Ovary (tissue), 7 donors: ENCODE measurements at regions not wholly inside any gene's neighbourhood (a gene's known extent, or its start where the extent isn't known, plus 50 kb on each side); places are given as distances from the start of the nearest gene placed in this dataset.

Source experiments
- DNase-seq, 5 donors: peaks; one replicate each; pipeline ENCODE4 v3.0.0-alpha.2; 2019 to 2020
- H3K27ac ChIP-seq, 2 donors: fragments of 200-600 bp; one replicate each; pipeline versions ENCODE4 v1.5.1 to v1.8.0; 2019 to 2022
- H3K27me3 ChIP-seq: fragments of 200-600 bp; one replicate; pipeline ENCODE4 v1.8.0; 2022
- H3K36me3 ChIP-seq: fragments of 200-600 bp; sonication (generic); one replicate; pipeline ENCODE4 v1.5.1; 2019
- H3K4me1 ChIP-seq: one replicate; pipeline ENCODE4 v1.8.1; 2013; ENCODE audit warnings: mild to moderate bottlenecking, moderate library complexity; ENCODE audit not compliant: insufficient read depth
- H3K4me3 ChIP-seq: fragments of 200-600 bp; sonication (generic); one replicate; pipeline ENCODE4 v1.5.1; 2017
- H3K9me3 ChIP-seq, 2 donors: fragments of 200-600 bp in 1 of 2; sonication (generic) in 1 of 2; one replicate each; pipeline versions ENCODE4 v1.5.1 to v1.8.1; 2013 to 2019; ENCODE audit warnings: mild to moderate bottlenecking in 1 of 2, moderate library complexity in 1 of 2
- EP300 ChIP-seq: sonication (generic); formaldehyde crosslinking; IDR thresholded peaks from one replicate; pipeline ENCODE4 v1.6.1; 2017; ENCODE audit warnings: antibody characterized with exemption
- POLR2A ChIP-seq: fragments of 450-650 bp; IDR thresholded peaks from one replicate; pipeline ENCODE4 v1.6.1; 2017; ENCODE audit warnings: antibody characterized with exemption, mild to moderate bottlenecking, moderate library complexity
- WGBS, 3 donors: extraction: QIAGEN DNeasy Blood & Tissue Kit in 1 of 3; methylation state at CpG; one replicate each; pipeline versions ENCODE4 v1.1.5 to v1.1.7; 2013 to 2017; 5-methylcytosine and 5-hydroxymethylcytosine counted together
- intact Hi-C, 4 donors: fragments of 100-400 bp; cut with DNase I; formaldehyde crosslinking; loops; one replicate each; pipeline versions ENCODE4 v1.11.0 to v1.15.1; 2022 to 2023
- TF ChIP-seq, protein P1 (sequence below), 3 donors: fragments of 450-650 bp in 2 of 3; fragments of 200-600 bp in 1 of 3; IDR thresholded peaks; one replicate each; pipeline versions ENCODE4 v1.5.1 to v1.8.0; 2016 to 2022; ENCODE audit warnings: antibody characterized with exemption in 3 of 3, mild to moderate bottlenecking in 1 of 3
- donor health status: DM: no; HTN: no; CAD: no; lungs with moderate emphysema.
- donor health status: DM: no; HTN: no; CAD: no.
- donor health status: Bipolar disorder and iron deficiency.
- donor health status: DM: no; HTN: no; CAD: no.
- donor health status: DM: yes; HTN: yes; CAD: no.

DNA sequence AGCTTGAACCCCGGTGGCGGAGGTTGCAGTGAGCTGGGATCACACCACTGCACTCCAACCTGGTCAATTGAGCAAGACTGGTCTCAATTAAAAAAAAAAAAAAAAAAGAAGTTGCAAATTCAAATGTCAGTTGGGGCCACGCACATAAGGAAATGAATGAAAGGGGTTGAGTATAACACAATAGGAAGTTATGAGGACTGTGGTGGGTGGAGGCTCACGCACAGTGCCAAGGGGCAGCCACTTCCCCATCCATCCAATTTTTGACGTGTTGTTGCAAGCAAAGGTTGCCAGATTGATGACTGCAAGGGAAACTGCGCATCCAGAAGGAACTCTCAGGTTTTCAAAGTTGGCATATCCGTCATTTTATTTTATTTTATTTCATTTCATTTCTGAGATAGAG lies 532.2 kb downstream of the NTRK3 start:
- Histone ChIP-seq H3K4me3 (no peak overlapping the region), H3K36me3 (no peaks in the 10 kb centered on the region), H3K27me3 (no peaks in the 10 kb centered on the region), H3K9me3 (no peaks in the 10 kb centered on the region), H3K27ac (no peak overlapping the region), H3K4me1 (no peaks in the 10 kb centered on the region)
- TF ChIP-seq, protein P1, sequence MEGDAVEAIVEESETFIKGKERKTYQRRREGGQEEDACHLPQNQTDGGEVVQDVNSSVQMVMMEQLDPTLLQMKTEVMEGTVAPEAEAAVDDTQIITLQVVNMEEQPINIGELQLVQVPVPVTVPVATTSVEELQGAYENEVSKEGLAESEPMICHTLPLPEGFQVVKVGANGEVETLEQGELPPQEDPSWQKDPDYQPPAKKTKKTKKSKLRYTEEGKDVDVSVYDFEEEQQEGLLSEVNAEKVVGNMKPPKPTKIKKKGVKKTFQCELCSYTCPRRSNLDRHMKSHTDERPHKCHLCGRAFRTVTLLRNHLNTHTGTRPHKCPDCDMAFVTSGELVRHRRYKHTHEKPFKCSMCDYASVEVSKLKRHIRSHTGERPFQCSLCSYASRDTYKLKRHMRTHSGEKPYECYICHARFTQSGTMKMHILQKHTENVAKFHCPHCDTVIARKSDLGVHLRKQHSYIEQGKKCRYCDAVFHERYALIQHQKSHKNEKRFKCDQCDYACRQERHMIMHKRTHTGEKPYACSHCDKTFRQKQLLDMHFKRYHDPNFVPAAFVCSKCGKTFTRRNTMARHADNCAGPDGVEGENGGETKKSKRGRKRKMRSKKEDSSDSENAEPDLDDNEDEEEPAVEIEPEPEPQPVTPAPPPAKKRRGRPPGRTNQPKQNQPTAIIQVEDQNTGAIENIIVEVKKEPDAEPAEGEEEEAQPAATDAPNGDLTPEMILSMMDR (IDR thresholded peaks at IDR 0.05) = no peak
- TF ChIP-seq EP300 (no peak), POLR2A (no peak)
- WGBS, 3 donors = 80 to 89% (median 88%) methylated on average over 7 of the region's 7 CpGs
- DNase-seq = no peak
- intact Hi-C loops = no loop called here

DNA sequence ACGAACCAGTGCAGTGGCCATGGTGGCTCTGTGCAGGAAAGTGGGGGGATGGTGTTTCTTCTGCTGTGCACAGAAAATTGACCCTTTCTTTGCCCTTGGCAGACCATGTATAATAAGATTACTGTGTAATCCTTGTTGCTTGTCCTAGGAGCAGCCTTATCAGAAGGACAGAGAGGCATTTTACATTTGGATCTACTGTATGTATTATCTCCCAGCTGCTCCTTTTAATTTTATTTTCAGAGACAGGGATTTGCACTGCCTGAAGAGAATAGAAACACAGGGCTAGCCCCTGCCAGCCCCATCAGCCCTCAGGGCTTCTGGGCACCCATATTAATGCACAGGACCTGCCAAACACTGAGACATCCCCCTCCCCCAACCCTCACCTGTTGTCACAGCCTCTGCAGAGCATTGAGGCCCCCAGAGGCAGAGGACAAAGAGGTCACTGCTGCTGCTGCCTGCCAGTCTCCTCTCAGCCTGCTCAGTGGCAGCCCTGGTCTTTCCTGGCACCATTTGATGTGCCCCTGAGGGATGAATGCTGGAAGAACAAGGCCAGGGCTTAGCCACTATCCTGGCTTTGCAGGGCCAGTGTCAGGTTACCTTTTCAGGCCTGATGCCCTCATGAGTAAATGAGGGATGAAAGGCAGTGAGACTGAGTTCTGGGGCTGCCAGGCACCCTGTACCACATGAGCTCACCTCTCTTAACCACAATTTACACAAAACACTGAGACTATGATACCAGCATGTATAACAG lies 533.4 kb downstream of the NTRK3 start:
- no peak overlapping the region for H3K27ac ChIP-seq
- no peaks in the 10 kb centered on the region for H3K36me3 ChIP-seq
- intact Hi-C loops = no loop called here
- H3K4me3 ChIP-seq = no peak overlapping the region
- no peaks in the 10 kb centered on the region for H3K4me1 ChIP-seq
- 33 to 81% (median 35%) methylated on average over 1 of the region's 1 CpG for WGBS, 3 donors
- no peaks in the 10 kb centered on the region for H3K27me3 ChIP-seq
- no peak for DNase-seq
- no peaks in the 10 kb centered on the region for H3K9me3 ChIP-seq
- no peak for TF ChIP-seq POLR2A
- TF ChIP-seq, protein P1 (IDR thresholded peaks at IDR 0.05) = no peak
- no peak for TF ChIP-seq EP300

DNA sequence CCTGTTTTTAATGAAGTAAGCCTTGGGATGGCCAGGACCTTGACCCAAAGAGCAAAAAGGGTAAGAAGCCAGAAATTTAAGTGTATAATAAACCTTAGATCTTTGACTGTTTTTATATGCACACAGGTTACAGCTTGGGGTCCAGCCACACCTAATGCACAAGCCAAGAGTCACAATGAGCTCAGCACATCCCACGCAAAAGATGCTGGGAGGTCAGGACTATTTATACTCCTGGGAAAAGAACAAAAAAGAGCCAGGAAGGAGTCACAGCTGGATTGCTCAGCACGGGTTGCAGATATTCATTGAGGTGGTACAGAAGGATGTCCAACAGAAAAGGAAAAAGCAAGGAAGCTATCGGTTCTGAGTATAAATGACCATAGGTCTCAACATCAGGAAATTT lies 536.3 kb downstream of the NTRK3 start:
- no peaks in the 10 kb centered on the region for H3K27me3 ChIP-seq
- intact Hi-C loops = no loop called here
- TF ChIP-seq EP300 = no peak
- TF ChIP-seq POLR2A = no peak
- TF ChIP-seq, protein P1 (IDR thresholded peaks at IDR 0.05) = no peak
- no peak overlapping the region for H3K4me3 ChIP-seq
- 48 to 55% (median 50%) methylated on average over 3 of the region's 3 CpGs for WGBS, 3 donors
- no peak for DNase-seq
- no peaks in the 10 kb centered on the region for H3K4me1 ChIP-seq
- no peaks in the 10 kb centered on the region for H3K36me3 ChIP-seq
- H3K9me3 ChIP-seq = no peaks in the 10 kb centered on the region
- no peak overlapping the region for H3K27ac ChIP-seq

DNA sequence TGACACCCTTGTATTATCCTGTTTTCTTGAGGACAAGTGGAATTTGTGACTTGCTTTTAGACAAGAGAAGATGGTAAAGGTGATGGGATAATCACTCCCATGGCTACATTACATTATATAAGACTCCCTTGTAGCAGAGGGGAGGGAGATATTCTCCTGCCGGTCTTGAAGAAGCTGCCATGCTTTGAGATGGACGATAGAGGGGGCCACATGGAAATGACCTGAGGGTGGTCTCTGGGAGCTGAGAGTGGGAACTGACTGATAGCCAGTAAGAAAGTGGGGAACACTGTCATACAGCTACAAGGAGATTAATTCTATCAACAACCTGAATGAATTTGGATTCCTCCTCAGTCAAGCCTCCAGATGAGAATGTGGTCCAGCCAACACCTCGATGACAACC lies 540.1 kb downstream of the NTRK3 start:
- no peaks in the 10 kb centered on the region for H3K27me3 ChIP-seq
- 48 to 60% (median 60%) methylated on average over 3 of the region's 3 CpGs for WGBS, 3 donors

More for the DNA sequence above, 540.1 kb downstream of the NTRK3 start:
- intact Hi-C loops = no loop called here
- no peaks in the 10 kb centered on the region for H3K9me3 ChIP-seq
- H3K36me3 ChIP-seq = no peaks in the 10 kb centered on the region
- no peak for DNase-seq
- no peak overlapping the region for H3K4me3 ChIP-seq
- no peaks in the 10 kb centered on the region for H3K4me1 ChIP-seq
- H3K27ac ChIP-seq = no peak overlapping the region
- TF ChIP-seq, protein P1 (IDR thresholded peaks at IDR 0.05) = no peak
- TF ChIP-seq EP300 = no peak
- no peak for TF ChIP-seq POLR2A
